OCI-LY7 (cell line): ENCODE measurements at regions not wholly inside any gene's neighbourhood (a gene's known extent, or its start where the extent isn't known, plus 50 kb on each side); places are given as distances from the start of the nearest gene placed in this dataset.
"Not testable (repeated sequence)": the region's sequence is repeated elsewhere in the genome, so short reads cannot be mapped to it uniquely, and the experiment has no call there.

Source experiments
- EZH2phosphoT487 ChIP-seq: fragments of 200-600 bp; sonication (generic); IDR thresholded peaks from 2 replicates; pipeline ENCODE4 v1.6.1; 2018; ENCODE audit warnings: low read depth, borderline replicate concordance, mild to moderate bottlenecking, mixed run types, antibody characterized with exemption, low read length, moderate library complexity, mixed read lengths
- TF ChIP-seq, protein P1 (sequence below): fragments of 200-600 bp; sonication (generic); conservative IDR thresholded peaks from 2 replicates; pipeline ENCODE4 v1.5.1; 2014; ENCODE audit warnings: mild to moderate bottlenecking, antibody characterized with exemption, low read length, moderate library complexity, mixed read lengths

GRCh38 chr10:38430242-38430641 lies 336.1 kb downstream of the ZNF37A start:
- TF ChIP-seq, protein P1, sequence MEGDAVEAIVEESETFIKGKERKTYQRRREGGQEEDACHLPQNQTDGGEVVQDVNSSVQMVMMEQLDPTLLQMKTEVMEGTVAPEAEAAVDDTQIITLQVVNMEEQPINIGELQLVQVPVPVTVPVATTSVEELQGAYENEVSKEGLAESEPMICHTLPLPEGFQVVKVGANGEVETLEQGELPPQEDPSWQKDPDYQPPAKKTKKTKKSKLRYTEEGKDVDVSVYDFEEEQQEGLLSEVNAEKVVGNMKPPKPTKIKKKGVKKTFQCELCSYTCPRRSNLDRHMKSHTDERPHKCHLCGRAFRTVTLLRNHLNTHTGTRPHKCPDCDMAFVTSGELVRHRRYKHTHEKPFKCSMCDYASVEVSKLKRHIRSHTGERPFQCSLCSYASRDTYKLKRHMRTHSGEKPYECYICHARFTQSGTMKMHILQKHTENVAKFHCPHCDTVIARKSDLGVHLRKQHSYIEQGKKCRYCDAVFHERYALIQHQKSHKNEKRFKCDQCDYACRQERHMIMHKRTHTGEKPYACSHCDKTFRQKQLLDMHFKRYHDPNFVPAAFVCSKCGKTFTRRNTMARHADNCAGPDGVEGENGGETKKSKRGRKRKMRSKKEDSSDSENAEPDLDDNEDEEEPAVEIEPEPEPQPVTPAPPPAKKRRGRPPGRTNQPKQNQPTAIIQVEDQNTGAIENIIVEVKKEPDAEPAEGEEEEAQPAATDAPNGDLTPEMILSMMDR: not testable (repeated sequence)
- TF ChIP-seq EZH2phosphoT487: not testable (repeated sequence)
